HTR-8/SVneo (cell line): ENCODE measurements at regions not wholly inside any gene's neighbourhood (a gene's known extent, or its start where the extent isn't known, plus 50 kb on each side); places are given as distances from the start of the nearest gene placed in this dataset.

Experiments
- DNase-seq: peaks from one replicate; pipeline ENCODE4 v3.0.0; 2011; ENCODE audit warnings: low spot score, mixed read lengths; ENCODE audit not compliant: insufficient read length
- FAIRE-seq: peaks from 2 replicates; lab custom pipeline; 2011; peaks lifted over from hg19 to GRCh38; lab: Jason Lieb, UNC

DNA sequence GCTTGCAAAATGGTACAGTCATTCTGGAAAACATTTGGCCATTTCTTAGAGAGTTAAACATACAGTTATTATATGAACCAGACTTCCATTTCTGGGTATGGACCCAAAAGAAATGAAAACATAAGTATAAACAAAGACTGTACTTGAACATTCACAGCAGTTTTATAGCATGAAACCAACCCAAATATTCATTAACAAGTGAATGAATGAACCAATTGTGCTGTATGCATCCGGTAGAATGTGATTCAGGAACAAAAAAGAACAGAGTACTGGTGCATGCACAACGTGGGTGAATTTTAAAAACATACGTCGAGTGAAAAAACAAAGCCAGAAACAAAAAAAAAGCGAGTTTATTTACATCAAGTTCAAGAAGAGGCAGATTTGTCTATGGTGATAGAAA is 1085.8 kb upstream of the AUTS2 start:
- DNase-seq = no peak
- no peak for FAIRE-seq

DNA sequence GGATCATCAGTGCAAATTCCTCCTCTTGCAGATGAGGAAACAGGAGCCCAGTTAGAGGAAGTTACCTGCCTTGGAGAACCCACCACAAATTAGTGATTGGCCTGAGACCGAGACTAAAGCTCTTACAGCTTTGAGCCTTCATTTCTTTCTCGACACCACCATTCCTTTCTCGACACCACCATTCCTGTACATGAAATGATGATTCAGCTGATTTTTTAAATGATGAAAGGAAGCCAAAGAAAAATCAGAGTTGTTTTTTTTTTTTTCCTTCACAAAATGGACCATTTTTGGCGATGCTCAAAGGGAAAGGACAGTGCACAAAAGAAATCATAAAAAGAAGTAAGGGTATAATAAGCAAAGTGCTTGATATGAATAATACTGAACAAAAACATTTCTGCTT is 1080.2 kb upstream of the AUTS2 start:
- FAIRE-seq (no peak), DNase-seq (no peak)

DNA sequence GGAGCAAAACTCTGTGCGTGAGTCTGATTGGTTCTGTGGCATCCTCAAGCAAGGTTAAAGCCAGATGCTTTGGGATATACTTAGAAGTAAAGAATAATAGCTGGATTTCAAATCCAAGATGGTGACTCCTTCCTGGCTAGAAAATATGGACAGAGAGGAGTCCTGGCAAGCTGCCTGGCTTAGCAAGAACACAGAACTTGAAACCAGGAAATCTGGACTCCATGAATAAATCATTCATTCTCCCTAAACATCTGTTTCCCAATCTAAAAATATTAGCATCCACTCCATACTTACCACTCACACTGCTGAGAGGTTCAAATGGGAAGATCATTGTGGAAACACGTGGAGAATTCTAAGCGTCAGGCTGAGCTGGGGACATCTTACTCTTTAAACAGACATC is 1074.1 kb upstream of the AUTS2 start:
- FAIRE-seq (no peak), DNase-seq (no peak)

DNA sequence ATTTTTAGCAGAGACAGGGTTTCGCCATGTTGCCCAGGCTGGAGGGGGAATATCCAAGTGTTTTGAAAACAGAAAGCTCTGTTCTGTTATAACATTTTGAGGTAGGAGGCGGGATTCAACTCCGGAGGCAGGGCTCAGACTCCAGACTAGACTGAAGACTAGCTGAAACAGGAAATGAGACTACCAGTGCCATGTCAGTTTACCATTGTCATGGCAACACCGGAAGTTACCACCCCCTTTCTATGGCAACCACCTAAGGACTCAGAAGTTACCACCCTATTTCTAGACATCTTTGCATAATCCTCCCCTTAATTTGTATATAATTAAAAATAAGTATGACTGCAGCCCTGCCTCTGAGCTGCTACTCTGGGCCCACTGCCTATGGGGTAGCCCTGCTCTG is 1069.1 kb upstream of the AUTS2 start:
- DNase-seq = no peak

DNA sequence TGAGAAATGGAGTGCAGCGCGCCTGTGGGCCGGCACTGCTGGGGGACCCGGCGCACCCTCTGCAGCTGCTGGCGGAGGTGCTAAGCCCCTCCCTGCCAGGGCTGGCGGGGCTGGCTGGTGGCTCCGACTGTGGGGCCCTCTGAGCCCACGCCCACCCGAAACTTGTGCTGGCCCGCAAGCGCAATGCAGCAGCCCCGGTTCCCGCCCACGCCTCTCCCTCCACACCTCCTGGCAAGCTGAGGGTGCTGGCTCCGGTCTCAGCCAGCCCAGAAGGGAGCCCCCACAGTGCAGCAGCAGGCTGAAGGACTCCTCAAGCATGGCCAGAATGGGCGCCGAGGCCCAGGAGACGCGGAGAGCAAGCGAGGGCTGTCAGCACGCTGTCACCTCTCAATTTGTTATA is 1063.0 kb upstream of the AUTS2 start:
- DNase-seq (no peak), FAIRE-seq (no peak)

More for the DNA sequence above, 1069.1 kb upstream of the AUTS2 start:
- FAIRE-seq = no peak

DNA sequence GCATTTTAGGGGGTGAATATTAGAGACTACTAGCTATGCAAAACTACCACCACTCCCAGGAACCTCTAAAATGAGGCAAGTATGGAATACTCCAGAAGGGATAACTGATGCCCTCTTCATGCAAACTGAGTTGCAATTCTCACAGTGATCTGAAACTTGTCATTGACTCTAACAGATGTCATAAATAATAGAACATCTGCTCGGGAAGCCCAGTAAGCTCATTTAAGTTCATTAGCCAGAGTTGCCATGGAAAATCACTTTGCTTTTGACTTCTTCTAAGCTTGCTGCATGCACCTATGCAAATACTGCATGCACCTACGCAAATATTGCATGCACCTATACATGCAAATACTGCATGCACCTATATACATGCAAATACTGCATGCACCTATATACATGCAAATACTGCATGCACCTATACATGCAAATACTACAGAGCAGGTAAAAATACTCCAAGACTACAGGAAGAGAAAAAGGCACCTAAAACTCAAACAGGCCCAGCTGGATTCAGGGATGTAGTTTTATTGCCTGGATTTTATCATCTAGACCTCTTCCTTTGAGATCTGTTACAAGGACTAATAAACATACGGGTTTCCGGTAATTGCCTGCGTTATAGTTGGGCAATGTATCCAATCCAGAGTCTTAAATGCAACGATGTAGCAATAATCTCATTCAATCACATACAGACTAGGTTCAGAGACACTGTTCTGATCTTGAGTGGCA is 1061.1 kb upstream of the AUTS2 start:
- FAIRE-seq = no peak
- DNase-seq = no peak

DNA sequence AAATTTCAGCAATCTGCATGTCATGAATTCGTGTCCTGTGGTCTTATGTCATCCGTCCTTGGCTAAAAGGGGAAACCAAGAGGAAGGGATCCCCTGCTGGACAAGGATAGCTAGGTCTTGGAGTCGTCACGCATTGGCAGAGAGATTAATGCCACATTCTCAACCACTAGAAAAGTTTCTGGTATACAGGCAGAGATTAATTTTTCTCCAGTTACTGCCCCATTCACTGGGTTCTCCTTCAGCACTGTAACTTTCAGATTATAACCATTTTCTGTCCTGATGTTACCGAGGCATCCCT is 1060.6 kb upstream of the AUTS2 start:
- no peak for DNase-seq
- no peak for FAIRE-seq

DNA sequence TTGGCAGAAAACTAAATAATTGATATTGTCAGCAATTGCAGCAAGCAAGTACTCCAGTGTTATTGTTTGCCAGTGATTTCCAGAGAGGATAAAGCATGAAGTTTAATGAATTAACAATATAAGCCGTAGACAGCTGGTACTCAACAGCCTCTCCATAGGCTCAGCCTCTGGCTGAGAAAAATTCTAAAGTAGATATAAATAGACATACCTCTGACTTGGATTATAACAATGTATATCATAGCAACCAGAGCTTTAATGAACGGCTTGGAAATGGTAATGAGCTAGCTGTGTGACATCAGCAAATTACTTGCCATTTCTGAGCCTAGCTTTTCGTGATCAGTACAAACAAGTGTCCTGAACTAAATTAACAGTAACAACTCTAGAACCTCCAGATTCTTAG is 1055.4 kb upstream of the AUTS2 start:
- DNase-seq (no peak), FAIRE-seq (no peak)

DNA sequence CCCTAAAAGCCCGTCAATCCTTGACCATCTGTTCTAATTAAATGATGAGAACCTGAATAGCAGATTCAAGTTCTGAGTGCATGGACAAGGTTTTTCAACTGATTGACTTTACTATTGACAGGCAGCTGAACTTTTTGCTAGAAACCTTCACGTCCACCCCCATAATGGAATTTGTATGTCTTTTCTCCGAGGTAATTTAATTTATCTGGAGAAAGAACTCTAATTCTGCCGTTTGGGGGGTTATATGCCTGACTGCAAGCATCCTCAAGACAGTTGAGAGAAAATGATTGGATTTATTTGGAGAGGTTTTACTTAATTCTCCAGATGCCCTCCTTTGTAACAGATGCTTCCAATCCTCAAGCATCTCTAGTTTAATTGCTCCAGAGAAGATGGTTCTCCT is 1053.4 kb upstream of the AUTS2 start:
- no peak for FAIRE-seq
- DNase-seq = no peak

DNA sequence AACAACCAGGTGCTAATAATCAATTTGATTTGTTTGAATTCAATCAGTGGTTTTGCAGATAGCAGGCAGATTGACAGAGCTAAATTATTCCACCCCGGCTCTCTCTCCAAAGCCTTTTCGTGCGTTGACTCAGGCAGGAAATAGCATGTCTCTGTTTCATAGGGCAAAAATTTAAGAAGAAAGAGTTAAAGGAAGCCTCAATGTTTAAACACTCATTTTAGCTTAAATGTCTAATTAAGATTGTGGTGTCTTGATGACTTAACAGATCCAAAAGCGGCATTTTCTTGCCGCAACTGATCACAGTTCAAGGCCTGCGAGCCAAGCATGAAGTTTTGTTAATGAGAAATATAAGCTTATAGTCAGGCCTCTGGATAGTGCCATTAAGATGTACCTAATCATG is 1051.1 kb upstream of the AUTS2 start:
- DNase-seq = peak; percentile 5

DNA sequence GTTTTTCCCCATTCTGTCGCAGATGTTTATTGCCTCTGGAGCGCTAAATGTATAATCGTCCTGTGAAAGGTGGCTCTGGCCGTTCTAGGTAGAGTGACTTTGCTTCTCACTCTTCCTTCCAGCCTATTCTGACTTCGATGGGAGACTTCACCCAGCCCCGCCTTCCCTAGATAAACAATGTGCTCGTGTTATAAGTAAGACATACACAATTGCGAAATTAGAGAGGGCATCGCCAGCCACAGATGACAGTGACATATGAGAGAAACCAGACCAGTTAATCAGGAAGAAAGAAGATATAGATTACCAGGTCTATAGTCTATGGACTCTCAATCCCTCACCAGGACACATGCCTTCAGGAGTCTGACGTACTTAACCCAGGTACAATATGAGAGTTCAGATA is 1050.5 kb upstream of the AUTS2 start:
- no peak for FAIRE-seq
- DNase-seq = peak; percentile 30

More for the DNA sequence above, 1051.1 kb upstream of the AUTS2 start:
- FAIRE-seq = no peak

DNA sequence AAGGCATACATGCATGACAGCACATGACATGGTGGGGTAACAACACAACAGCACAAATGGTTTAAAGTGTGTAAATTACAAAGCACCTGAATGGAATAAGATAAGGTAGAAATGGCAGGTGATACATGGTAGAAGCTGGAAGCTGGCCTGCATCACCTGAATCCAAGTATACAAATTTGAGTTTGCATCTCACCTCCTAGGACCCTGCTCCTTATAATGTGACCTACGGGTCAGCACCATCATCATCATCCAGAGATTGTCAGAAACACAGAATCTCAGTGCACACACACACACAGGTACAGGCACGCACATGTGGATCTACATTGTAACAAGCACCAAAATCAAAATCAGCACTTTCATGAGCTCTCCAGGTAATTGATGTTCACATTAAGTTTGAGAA is 1048.2 kb upstream of the AUTS2 start:
- FAIRE-seq (no peak), DNase-seq (no peak)

DNA sequence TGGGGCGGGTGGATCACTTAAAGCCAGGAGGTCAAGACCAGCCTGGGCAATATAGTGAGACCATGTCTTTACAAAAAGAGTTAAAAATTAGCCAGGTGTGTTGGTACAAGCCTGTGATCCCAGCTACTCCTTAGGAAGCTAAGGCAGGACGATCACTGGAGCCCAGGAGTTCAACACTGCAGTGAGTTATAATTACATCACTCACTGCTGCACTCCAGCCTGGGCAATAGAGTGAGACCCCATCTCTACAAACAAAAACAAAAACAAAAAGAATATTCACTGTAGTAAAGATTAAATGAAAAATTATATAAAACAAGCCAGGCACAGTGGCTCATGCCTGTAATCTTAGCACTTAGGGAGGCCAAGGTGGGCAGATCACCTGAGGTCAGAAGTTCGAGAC is 1047.6 kb upstream of the AUTS2 start:
- no peak for DNase-seq
- no peak for FAIRE-seq

DNA sequence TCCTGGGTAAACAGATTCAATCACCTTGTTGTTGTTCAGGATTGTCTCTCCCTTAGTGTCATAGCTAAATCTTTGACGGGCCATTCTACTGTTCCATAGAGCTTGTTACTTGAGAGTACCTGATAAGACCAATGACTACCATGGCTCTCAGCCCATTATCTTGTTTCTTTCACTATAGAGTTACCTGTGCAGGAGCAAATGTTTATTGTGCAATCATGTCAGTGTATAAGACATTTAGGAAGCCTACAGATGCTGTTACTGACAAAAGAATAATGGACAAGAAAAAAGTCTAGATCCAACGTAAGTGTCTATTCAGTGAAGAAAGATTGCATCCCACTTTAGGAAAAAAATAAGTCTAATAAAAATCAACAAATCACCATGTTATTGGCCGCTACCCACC is 1041.7 kb upstream of the AUTS2 start:
- no peak for DNase-seq
- FAIRE-seq = no peak

DNA sequence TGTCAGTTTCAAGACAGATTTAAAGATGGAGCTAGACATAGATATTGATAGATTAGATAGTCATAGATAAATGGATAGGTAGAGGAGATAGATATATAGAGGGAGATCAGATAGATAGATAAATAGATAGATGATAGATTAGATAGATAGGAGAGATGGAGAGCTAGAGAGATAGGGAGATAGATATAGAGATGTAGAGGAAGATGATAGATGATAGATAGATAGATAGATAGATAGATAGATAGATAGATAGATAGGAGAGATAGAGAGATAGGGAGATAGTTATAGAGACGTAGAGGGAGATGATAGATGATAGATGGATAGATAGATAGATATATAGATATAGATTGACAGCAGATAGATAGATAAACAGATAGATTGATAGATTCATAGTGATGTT is 1038.8 kb upstream of the AUTS2 start:
- FAIRE-seq = no peak
- no peak for DNase-seq

DNA sequence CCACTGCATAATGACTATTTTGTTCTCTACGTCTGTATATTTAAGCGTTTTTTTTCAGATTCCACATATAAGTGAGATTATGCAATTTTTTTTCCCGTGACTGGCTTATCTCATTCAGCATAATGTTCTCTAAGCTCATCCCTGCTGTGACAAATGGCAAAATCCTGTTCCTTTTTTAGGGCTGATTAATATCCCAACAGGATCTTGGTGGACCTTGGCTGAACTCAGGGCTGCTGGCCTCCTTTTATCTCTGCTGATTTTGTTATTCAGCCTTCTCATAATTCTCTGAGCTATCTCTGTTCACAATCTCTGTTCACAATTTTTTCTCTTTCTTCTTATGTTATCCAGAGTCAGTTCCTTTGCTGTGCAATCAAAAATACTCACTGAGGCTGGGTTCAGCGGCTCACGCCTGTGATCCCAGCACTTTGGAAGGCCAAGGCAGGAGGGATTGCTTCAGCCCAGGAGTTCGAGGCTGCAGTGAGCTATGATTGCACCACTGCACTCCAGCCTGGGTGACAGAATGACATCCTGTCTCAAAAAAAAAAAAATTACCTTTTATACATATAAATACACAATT is 1035.9 kb upstream of the AUTS2 start:
- FAIRE-seq (no peak), DNase-seq (no peak)

DNA sequence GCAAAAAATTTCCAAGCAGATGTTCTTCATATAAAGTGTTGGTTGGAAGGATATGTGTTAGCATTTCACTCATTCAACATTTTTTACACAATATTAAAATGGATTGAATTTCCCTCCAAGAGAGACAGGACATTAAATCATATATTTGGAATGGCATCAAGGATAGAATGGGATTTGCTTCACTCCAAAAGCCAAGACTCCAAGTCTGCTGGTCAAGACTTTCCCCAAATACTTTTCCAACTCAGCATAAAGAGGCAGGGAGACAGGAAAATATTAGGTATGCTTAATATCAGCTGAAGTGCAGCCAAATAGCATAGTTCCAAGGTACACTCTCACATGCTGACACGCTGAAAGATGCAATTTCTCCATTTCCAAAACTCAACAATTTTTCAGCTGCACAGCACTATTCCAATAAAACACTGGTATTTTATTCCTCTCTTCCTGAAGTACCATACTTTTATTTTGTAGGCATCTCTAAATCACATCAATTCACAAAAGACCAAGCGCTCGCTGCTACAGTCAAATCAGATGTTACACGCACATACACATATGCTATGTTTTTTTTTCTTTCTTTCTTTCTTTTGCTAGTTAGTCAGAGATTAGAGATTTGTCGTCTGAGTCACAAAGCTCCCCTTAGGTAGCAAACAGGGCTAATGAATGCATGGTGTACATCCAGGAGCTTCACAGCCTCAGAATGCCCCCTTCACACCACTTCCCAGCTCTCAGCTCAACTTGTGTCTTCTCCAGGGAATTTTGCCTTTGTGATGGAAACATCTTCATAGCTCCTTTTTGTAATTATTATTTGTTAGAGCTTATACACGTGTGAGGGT is 1033.8 kb upstream of the AUTS2 start:
- no peak for FAIRE-seq
- DNase-seq = no peak

DNA sequence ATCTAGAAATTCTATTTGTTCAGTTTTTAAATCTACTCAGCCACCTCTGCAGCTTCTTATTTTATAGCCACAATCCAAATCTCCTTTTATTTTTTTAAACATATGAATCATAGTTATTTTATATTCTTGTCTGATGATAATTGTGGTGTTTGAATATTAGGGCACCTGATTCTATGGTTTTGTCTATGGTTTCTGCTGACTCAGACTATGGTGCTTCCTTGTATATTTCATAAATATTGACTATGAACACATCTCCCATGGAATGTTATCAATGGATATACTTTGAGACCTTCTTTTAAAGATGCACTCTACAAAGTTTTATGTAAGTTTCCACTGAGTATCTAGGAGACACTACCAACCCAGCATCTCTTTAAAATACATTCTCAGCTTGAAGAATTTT is 1027.0 kb upstream of the AUTS2 start:
- no peak for FAIRE-seq
- no peak for DNase-seq

DNA sequence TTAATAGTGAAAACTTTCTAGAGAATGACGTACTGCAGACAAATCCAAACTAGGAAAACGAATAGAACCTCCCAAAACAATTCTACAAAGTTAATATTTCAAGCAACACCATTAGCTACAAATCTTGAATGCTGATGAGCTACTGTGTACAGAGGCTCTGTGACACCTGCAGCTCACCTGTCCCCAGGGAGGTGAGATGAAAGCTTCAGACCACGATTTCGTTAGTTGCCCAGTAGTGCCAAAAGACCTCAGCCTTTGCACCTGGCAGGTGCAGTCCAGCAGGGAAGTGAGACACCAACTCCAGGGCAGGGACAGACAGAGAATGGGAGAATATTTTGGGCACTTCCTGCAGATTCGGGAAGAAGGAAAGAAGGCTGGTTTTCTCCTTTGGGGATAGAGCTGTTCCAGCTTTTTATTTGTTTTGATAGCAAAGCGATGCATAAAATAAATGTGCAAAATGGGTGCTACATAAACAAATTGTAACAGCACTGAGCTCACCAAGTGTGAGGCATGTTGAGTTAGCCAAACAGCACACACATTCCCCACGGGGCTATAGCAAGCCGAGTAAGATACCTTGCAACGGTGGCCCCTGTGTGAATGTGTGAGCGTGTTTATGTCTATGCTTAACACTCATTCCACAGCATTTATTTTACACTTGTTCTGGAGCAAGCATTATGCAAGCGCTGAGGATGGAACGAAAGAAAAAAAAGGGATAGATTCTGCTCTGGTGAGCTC is 1024.8 kb upstream of the AUTS2 start:
- DNase-seq (no peak), FAIRE-seq (no peak)

DNA sequence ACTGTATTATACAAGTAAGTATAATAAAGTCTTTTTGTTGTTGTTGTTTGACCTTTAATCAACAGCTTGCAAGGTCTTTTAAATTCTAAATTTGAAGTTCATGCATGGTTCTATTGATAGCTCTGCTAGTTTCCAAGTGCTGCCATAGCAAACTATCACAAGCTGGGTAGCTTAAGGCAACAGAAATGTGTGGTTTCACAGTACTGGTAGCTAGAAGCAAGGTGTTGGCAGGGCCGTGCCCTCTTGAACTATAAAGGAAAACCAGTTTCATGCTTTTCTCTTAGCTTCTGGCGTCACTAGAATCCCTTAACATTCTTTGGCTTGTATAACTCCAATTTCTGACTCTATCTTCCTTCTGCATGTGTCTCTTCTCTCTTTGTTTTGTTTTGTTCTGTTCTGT is 1021.9 kb upstream of the AUTS2 start:
- FAIRE-seq (no peak), DNase-seq (no peak)

DNA sequence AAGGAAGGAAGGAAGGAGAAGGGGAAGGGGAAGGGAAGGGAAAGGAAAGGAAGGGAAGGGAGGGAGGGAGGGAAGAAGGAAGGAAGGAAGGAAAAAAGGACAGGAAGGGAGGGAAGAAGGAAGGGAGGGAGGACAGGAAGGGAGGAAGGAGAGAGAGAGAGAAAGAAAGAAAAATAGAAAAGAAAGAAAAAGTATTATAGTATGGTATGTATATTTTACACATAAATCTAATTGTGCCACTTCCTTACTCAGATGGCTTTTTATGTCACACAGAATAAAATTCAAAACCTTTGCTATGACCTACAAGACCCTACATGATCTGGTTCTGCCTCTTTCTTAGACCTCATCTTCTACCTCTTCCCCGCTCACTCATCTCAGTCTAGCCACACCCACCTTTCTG is 1016.9 kb upstream of the AUTS2 start:
- no peak for FAIRE-seq
- DNase-seq = no peak
